KMS-11 (cell line): ENCODE measurements at regions not wholly inside any gene's neighbourhood (a gene's known extent, or its start where the extent isn't known, plus 50 kb on each side); places are given as distances from the start of the nearest gene placed in this dataset.
"Not testable (repeated sequence)": the region's sequence is repeated elsewhere in the genome, so short reads cannot be mapped to it uniquely, and the experiment has no call there.

Source experiments
- H2AFZ ChIP-seq: fragments of 200-600 bp; sonication (generic); 2 replicates; pipeline ENCODE4 v1.6.1; 2016; ENCODE audit warnings: antibody characterized with exemption, mixed run types, low read depth
- H3K27ac ChIP-seq: fragments of 200-600 bp; sonication (generic); 2 replicates; pipeline ENCODE4 v1.6.1; 2016; ENCODE audit warnings: mild to moderate bottlenecking, mixed run types
- H3K27me3 ChIP-seq: fragments of 200-600 bp; sonication (generic); 2 replicates; pipeline ENCODE4 v1.6.1; 2017; ENCODE audit warnings: mild to moderate bottlenecking, low read depth, mixed run types, moderate library complexity; ENCODE audit not compliant: insufficient read depth
- H3K36me3 ChIP-seq: fragments of 200-600 bp; sonication (generic); 2 replicates; pipeline ENCODE4 v1.6.1; 2017; ENCODE audit warnings: mild to moderate bottlenecking, mixed run types; ENCODE audit not compliant: insufficient read depth
- H3K4me1 ChIP-seq: fragments of 200-600 bp; sonication (generic); 2 replicates; pipeline ENCODE4 v1.6.1; 2016; ENCODE audit warnings: mild to moderate bottlenecking, low read depth, mixed run types; ENCODE audit not compliant: poor library complexity, severe bottlenecking
- H3K4me2 ChIP-seq: fragments of 200-600 bp; sonication (generic); 2 replicates; pipeline ENCODE4 v1.7.0; 2016; ENCODE audit warnings: mild to moderate bottlenecking, mixed run types
- H3K4me3 ChIP-seq: fragments of 200-600 bp; sonication (generic); IDR thresholded peaks from 2 replicates; pipeline ENCODE4 v1.6.1; 2017; ENCODE audit warnings: low read depth, low read length, mixed read lengths; ENCODE audit not compliant: insufficient read depth
- H3K79me2 ChIP-seq: fragments of 200-600 bp; sonication (generic); 2 replicates; pipeline ENCODE4 v1.6.1; 2016; ENCODE audit warnings: low read depth, mixed run types; ENCODE audit not compliant: insufficient read depth
- H3K9ac ChIP-seq: fragments of 200-600 bp; sonication (generic); 2 replicates; pipeline ENCODE4 v1.6.1; 2016; ENCODE audit warnings: mild to moderate bottlenecking, mixed run types
- H4K20me1 ChIP-seq: fragments of 200-600 bp; sonication (generic); 2 replicates; pipeline ENCODE4 v1.6.1; 2016; ENCODE audit warnings: mild to moderate bottlenecking, mixed run types; ENCODE audit not compliant: insufficient read depth
- CTCF ChIP-seq: fragments of 200-600 bp; sonication (generic); conservative IDR thresholded peaks from 2 replicates; pipeline ENCODE4 v1.6.1; 2017; ENCODE audit warnings: low read depth, mild to moderate bottlenecking, antibody characterized with exemption, low read length, moderate library complexity, mixed read lengths

GRCh38 chr2:226088366-226088674 is 688.8 kb downstream of the NYAP2 start:
- no peak overlapping the region for H3K4me2 ChIP-seq
- no peak overlapping the region for H3K9ac ChIP-seq
- H4K20me1 ChIP-seq = no peaks in the 10 kb centered on the region
- no peak for TF ChIP-seq CTCF
- H3K36me3 ChIP-seq = no peaks in the 10 kb centered on the region
- H3K27ac ChIP-seq = no peak overlapping the region
- peaks cover 8% of the 10 kb centered on the region for H3K4me1 ChIP-seq
- H3K27me3 ChIP-seq = no peaks in the 10 kb centered on the region
- H3K4me3 ChIP-seq = no peak overlapping the region
- H2AFZ ChIP-seq = no peak overlapping the region
- no peaks in the 10 kb centered on the region for H3K79me2 ChIP-seq

DNA sequence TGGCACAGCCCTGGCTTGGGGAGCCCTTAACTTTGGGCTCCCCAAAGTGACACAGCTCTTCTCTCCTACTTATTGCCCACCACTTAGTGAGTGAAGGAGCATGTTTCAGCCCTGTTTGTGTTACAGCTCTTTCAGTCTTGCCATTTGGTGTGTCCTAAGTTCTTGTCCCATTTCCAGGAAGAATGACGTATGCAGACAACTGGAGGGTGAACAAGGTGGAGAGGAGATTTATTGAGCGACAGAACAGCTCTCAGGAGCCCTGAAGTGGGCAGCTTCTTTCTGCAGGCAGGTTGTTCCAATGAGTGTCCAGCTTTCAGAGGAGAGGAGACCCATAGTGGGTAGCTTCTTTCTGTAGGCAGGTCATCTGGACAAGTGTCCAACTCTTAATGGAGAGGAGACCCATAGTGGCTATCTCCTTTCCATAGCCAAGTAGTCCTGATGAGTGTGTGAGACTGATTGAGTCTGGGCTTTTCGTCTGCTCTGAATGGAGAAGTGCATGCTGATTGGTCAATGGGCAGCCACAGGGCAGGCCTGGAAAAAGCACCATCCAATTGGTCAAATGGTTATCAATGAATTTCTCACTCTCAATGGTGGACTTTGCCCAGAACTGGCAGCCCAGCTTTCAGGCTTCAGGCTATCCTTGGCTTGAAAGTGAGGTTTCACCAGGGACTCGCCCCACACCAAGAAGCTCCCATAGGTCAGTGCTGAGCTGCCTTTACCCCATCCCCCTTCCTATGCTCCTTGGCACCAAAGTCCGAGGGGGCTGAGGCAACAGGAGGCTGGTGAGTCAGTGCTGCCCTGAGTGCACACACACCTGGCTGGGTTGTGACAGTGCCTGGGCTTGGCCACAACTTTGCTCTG is 688.2 kb downstream of the NYAP2 start:
- Histone ChIP-seq H3K27ac (no peak overlapping the region), H3K79me2 (no peaks in the 10 kb centered on the region), H3K4me1 (peaks cover 8% of the 10 kb centered on the region), H3K9ac (no peak overlapping the region), H3K36me3 (no peaks in the 10 kb centered on the region), H3K4me3 (no peak overlapping the region), H3K27me3 (no peaks in the 10 kb centered on the region), H2AFZ (no peak overlapping the region), H4K20me1 (no peaks in the 10 kb centered on the region), H3K4me2 (no peak overlapping the region)
- TF ChIP-seq CTCF = no peak

DNA sequence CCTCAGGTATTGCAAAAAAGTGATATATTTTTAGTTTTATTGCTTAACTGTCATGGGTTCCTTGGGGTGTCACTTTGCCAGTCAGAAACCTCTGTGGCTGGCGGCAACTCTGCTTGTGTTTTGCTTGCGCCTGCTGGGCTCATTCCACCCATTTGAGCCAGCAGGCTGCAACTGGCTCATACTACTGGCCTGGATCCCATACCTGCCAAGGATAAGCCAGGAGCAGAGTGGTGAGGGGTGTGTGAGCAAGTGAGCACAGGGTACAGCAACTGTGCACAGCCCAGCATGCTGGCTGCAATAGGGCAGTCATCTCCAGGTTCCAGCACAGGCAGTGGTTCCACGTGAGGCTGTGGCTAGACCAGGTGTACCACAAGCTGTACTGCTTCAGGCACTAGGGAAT is 687.5 kb downstream of the NYAP2 start:
- Histone ChIP-seq H3K9ac (no peak overlapping the region), H3K27ac (no peak overlapping the region), H4K20me1 (no peaks in the 10 kb centered on the region), H3K4me3 (no peak overlapping the region), H2AFZ (no peak overlapping the region), H3K79me2 (no peaks in the 10 kb centered on the region), H3K27me3 (no peaks in the 10 kb centered on the region), H3K36me3 (no peaks in the 10 kb centered on the region), H3K4me1 (peaks cover 8% of the 10 kb centered on the region), H3K4me2 (no peak overlapping the region)
- TF ChIP-seq CTCF = no peak

DNA sequence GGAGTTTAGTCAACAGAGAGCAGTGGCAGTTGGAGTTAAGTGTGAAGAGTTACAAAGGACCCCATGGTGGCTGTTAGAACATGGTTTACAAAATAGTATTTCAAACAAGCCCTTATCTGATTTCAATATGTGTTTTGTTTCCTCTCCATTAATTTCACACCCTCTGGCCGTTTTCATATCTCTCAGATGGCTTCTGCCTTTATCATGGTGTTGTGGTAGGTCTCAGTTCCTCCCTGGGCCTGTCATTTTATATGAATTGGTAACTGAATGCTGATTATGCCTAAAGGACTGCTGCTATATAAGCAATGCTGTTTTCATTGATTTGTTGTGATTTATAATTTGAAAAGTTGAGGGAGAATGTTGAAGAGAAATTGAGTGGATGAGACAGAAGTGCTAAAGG is 686.7 kb downstream of the NYAP2 start:
- H2AFZ ChIP-seq = 0 out of 2 replicates have a peak overlapping the region, but pooled peaks have one; percentile 11
- no peak for TF ChIP-seq CTCF
- H3K4me3 ChIP-seq = no peak overlapping the region
- H4K20me1 ChIP-seq = no peaks in the 10 kb centered on the region
- no peaks in the 10 kb centered on the region for H3K27me3 ChIP-seq
- H3K36me3 ChIP-seq = no peaks in the 10 kb centered on the region
- H3K4me1 ChIP-seq = peaks cover 15% of the 10 kb centered on the region
- no peak overlapping the region for H3K4me2 ChIP-seq
- no peaks in the 10 kb centered on the region for H3K79me2 ChIP-seq
- H3K9ac ChIP-seq = no peak overlapping the region
- H3K27ac ChIP-seq = no peak overlapping the region

DNA sequence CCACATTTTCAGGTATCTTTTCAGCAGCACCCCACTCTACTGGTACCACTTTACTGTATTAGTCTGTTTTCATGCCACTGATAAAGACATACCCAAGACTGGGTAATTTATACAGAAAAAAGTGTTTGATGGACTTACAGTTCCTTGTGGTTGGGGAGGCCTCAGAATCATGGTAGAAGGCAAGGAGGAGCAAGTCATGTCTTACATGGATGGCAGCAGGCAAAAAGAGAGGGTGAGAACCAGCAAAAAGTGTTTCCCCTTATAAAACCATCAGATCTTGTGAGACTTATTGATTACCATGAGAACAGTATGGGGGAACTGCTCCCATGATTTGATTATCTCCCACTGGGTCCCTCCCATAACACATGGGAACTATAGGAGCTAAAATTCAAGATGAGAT is 685.9 kb downstream of the NYAP2 start:
- not testable (repeated sequence) for H3K27me3 ChIP-seq, H3K36me3 ChIP-seq

More for the DNA sequence above, 685.9 kb downstream of the NYAP2 start:
- H3K9ac ChIP-seq, H4K20me1 ChIP-seq, H2AFZ ChIP-seq, H3K4me2 ChIP-seq, H3K79me2 ChIP-seq, H3K4me3 ChIP-seq, H3K27ac ChIP-seq: not testable (repeated sequence)
- H3K4me1 ChIP-seq = peaks cover 22% of the 10 kb centered on the region
